Natural killer cell treated with Interleukin-12 subunit alpha and Interleukin-12 subunit beta and Interleukin-15 and Interleukin-18, amount 100 ng/mL, for 72 hours (primary cell): ENCODE measurements at regions not wholly inside any gene's neighbourhood (a gene's known extent, or its start where the extent isn't known, plus 50 kb on each side); places are given as distances from the start of the nearest gene placed in this dataset.
"Not testable (repeated sequence)": the region's sequence is repeated elsewhere in the genome, so short reads cannot be mapped to it uniquely, and the experiment has no call there.

ENCODE experiments used
- ATAC-seq, 2 donors: fragments of 150-1000 bp; cut with Tn5 transposase in 1 of 2; sonication (Bioruptor Pico), chemical (Tn5 transposase) in 1 of 2; 2 replicates each; pipeline ENCODE4 v1.10.0; 2021
- DNase-seq: peaks from one replicate; pipeline ENCODE4 v3.0.0; 2022; ENCODE audit warnings: low spot score
- H3K27ac Mint-ChIP-seq, 2 donors: 1 replicate in 1 of 2; 2 replicates in 1 of 2; pipeline ENCODE4 v1.8.0; 2022; ENCODE audit warnings: mixed read lengths in 2 of 2, mild to moderate bottlenecking in 1 of 2, moderate library complexity in 1 of 2
- H3K27me3 Mint-ChIP-seq, 2 donors: 1 replicate in 1 of 2; 2 replicates in 1 of 2; pipeline ENCODE4 v1.8.0; 2022; ENCODE audit warnings: mixed read lengths in 2 of 2
- H3K36me3 Mint-ChIP-seq: one replicate; pipeline ENCODE4 v1.8.0; 2022; ENCODE audit warnings: mixed read lengths
- H3K4me1 Mint-ChIP-seq, 2 donors: 1 replicate in 1 of 2; 2 replicates in 1 of 2; pipeline ENCODE4 v1.8.0; 2022; ENCODE audit warnings: low read depth in 2 of 2, mixed read lengths in 2 of 2, mild to moderate bottlenecking in 1 of 2
- H3K4me3 Mint-ChIP-seq: one replicate; pipeline ENCODE4 v1.8.0; 2022; ENCODE audit warnings: mixed read lengths
- H3K9me3 Mint-ChIP-seq: 2 replicates; pipeline ENCODE4 v1.8.0; 2022; ENCODE audit warnings: mixed read lengths

- DNase-seq, H3K27ac Mint-ChIP-seq, H3K36me3 Mint-ChIP-seq, H3K4me3 Mint-ChIP-seq, H3K9me3 Mint-ChIP-seq, H3K27me3 Mint-ChIP-seq, ATAC-seq, H3K4me1 Mint-ChIP-seq: not testable (repeated sequence)
Observed at GRCh38 chr16:33583702-33584101, 124.3 kb downstream of the TP53TG3F start.

GRCh38 chr16:33588589-33588988 lies 129.2 kb downstream of the TP53TG3F start:
- not testable (repeated sequence) for H3K4me1 Mint-ChIP-seq, H3K4me3 Mint-ChIP-seq, DNase-seq, H3K27me3 Mint-ChIP-seq, H3K27ac Mint-ChIP-seq, H3K9me3 Mint-ChIP-seq, ATAC-seq, H3K36me3 Mint-ChIP-seq

- H3K27me3 Mint-ChIP-seq, H3K9me3 Mint-ChIP-seq, DNase-seq, H3K36me3 Mint-ChIP-seq, H3K4me3 Mint-ChIP-seq, H3K27ac Mint-ChIP-seq, H3K4me1 Mint-ChIP-seq: not testable (repeated sequence)
- peak in 1 of 2 donors; percentile 33 for ATAC-seq
Observed at GRCh38 chr16:33593344-33593743, 133.9 kb downstream of the TP53TG3F start.

GRCh38 chr16:33595074-33595473 lies 135.7 kb downstream of the TP53TG3F start:
- not testable (repeated sequence) for H3K4me3 Mint-ChIP-seq, H3K9me3 Mint-ChIP-seq, H3K27ac Mint-ChIP-seq, H3K36me3 Mint-ChIP-seq, DNase-seq, H3K4me1 Mint-ChIP-seq, H3K27me3 Mint-ChIP-seq
- ATAC-seq = peak in 1 of 2 donors; percentile 29

GRCh38 chr16:33601029-33601428 lies 141.6 kb downstream of the TP53TG3F start:
- H3K4me1 Mint-ChIP-seq, H3K9me3 Mint-ChIP-seq, ATAC-seq, H3K4me3 Mint-ChIP-seq, DNase-seq, H3K36me3 Mint-ChIP-seq, H3K27ac Mint-ChIP-seq, H3K27me3 Mint-ChIP-seq: not testable (repeated sequence)

GRCh38 chr16:33623535-33624077 lies 164.2 kb downstream of the TP53TG3F start:
- H3K36me3 Mint-ChIP-seq, H3K9me3 Mint-ChIP-seq, H3K4me3 Mint-ChIP-seq, ATAC-seq, H3K27ac Mint-ChIP-seq, DNase-seq, H3K27me3 Mint-ChIP-seq, H3K4me1 Mint-ChIP-seq: not testable (repeated sequence)

GRCh38 chr16:33628895-33629294 lies 169.5 kb downstream of the TP53TG3F start:
- H3K27ac Mint-ChIP-seq, H3K9me3 Mint-ChIP-seq, H3K4me1 Mint-ChIP-seq, DNase-seq, H3K4me3 Mint-ChIP-seq, H3K27me3 Mint-ChIP-seq, ATAC-seq, H3K36me3 Mint-ChIP-seq: not testable (repeated sequence)

GRCh38 chr16:33631713-33632112 lies 172.3 kb downstream of the TP53TG3F start:
- not testable (repeated sequence) for H3K9me3 Mint-ChIP-seq, H3K27ac Mint-ChIP-seq, H3K4me1 Mint-ChIP-seq, ATAC-seq, DNase-seq, H3K27me3 Mint-ChIP-seq, H3K36me3 Mint-ChIP-seq, H3K4me3 Mint-ChIP-seq

GRCh38 chr16:33634057-33634456 lies 174.6 kb downstream of the TP53TG3F start:
- H3K4me1 Mint-ChIP-seq, H3K27me3 Mint-ChIP-seq, H3K9me3 Mint-ChIP-seq, ATAC-seq, DNase-seq, H3K27ac Mint-ChIP-seq, H3K4me3 Mint-ChIP-seq, H3K36me3 Mint-ChIP-seq: not testable (repeated sequence)

- H3K9me3 Mint-ChIP-seq, H3K36me3 Mint-ChIP-seq, H3K27me3 Mint-ChIP-seq, DNase-seq, ATAC-seq, H3K27ac Mint-ChIP-seq, H3K4me1 Mint-ChIP-seq, H3K4me3 Mint-ChIP-seq: not testable (repeated sequence)
Observed at GRCh38 chr16:33636760-33637159, 177.3 kb downstream of the TP53TG3F start.

GRCh38 chr16:33643270-33643669 lies 183.9 kb downstream of the TP53TG3F start:
- H3K36me3 Mint-ChIP-seq, ATAC-seq, H3K4me1 Mint-ChIP-seq, H3K4me3 Mint-ChIP-seq, DNase-seq, H3K27me3 Mint-ChIP-seq, H3K9me3 Mint-ChIP-seq, H3K27ac Mint-ChIP-seq: not testable (repeated sequence)

- H3K27ac Mint-ChIP-seq, ATAC-seq, H3K36me3 Mint-ChIP-seq, DNase-seq, H3K9me3 Mint-ChIP-seq, H3K27me3 Mint-ChIP-seq, H3K4me1 Mint-ChIP-seq, H3K4me3 Mint-ChIP-seq: not testable (repeated sequence)
Observed at GRCh38 chr16:33643698-33644381, 184.4 kb downstream of the TP53TG3F start.

- not testable (repeated sequence) for H3K27ac Mint-ChIP-seq, DNase-seq, H3K4me1 Mint-ChIP-seq
Observed at GRCh38 chr16:33646386-33646785, 187.0 kb downstream of the TP53TG3F start.

GRCh38 chr16:33655756-33656155 lies 196.3 kb downstream of the TP53TG3F start:
- not testable (repeated sequence) for H3K4me1 Mint-ChIP-seq, H3K36me3 Mint-ChIP-seq, DNase-seq, H3K27ac Mint-ChIP-seq, ATAC-seq, H3K4me3 Mint-ChIP-seq, H3K9me3 Mint-ChIP-seq, H3K27me3 Mint-ChIP-seq

More at GRCh38 chr16:33646386-33646785, 187.0 kb downstream of the TP53TG3F start:
- not testable (repeated sequence) for H3K27me3 Mint-ChIP-seq, H3K9me3 Mint-ChIP-seq, ATAC-seq, H3K4me3 Mint-ChIP-seq, H3K36me3 Mint-ChIP-seq

- not testable (repeated sequence) for H3K4me1 Mint-ChIP-seq, H3K27me3 Mint-ChIP-seq, DNase-seq, H3K27ac Mint-ChIP-seq, H3K36me3 Mint-ChIP-seq, H3K4me3 Mint-ChIP-seq, H3K9me3 Mint-ChIP-seq
- peak in 1 of 2 donors; percentile 61 for ATAC-seq
Observed at GRCh38 chr16:33656394-33656793, 197.0 kb downstream of the TP53TG3F start.
